Fibroblast of pulmonary artery (primary cell): ENCODE measurements at regions not wholly inside any gene's neighbourhood (a gene's known extent, or its start where the extent isn't known, plus 50 kb on each side); places are given as distances from the start of the nearest gene placed in this dataset.

ENCODE experiments used
- DNase-seq: peaks from one replicate; pipeline ENCODE4 v3.0.0-alpha.2; 2010; ENCODE audit warnings: low read depth
- H3K4me3 ChIP-seq: replicated peaks from 2 replicates; pipeline ENCODE4 v1.5.1; 2011; ENCODE audit warnings: low read depth, mild to moderate bottlenecking, control low read depth, low read length, moderate library complexity
- CTCF ChIP-seq: IDR thresholded peaks from 2 replicates; pipeline ENCODE4 v1.5.1; 2011; ENCODE audit warnings: mild to moderate bottlenecking, control low read depth, low read length, inconsistent platforms; ENCODE audit errors: missing control alignments

- TF ChIP-seq CTCF = no peak
- no peak for DNase-seq
- H3K4me3 ChIP-seq = no peak overlapping the region
Observed at GRCh38 chr6:84340422-84340821, 113.0 kb upstream of the CEP162 start.

- no peak for TF ChIP-seq CTCF
- no peak overlapping the region for H3K4me3 ChIP-seq
- DNase-seq = no peak
Observed at GRCh38 chr6:84333842-84334241, 106.4 kb upstream of the CEP162 start.

- no peak for TF ChIP-seq CTCF
- DNase-seq = no peak
- no peak overlapping the region for H3K4me3 ChIP-seq
Observed at GRCh38 chr6:84332139-84333034, 104.9 kb upstream of the CEP162 start.

GRCh38 chr6:84330325-84330724 is 102.9 kb upstream of the CEP162 start:
- DNase-seq = no peak
- no peak for TF ChIP-seq CTCF
- no peak overlapping the region for H3K4me3 ChIP-seq

GRCh38 chr6:84329516-84329915 is 102.1 kb upstream of the CEP162 start:
- no peak for DNase-seq
- no peak for TF ChIP-seq CTCF
- H3K4me3 ChIP-seq = no peak overlapping the region

- H3K4me3 ChIP-seq = no peak overlapping the region
- TF ChIP-seq CTCF = no peak
- DNase-seq = no peak
Observed at GRCh38 chr6:84329077-84329476, 101.6 kb upstream of the CEP162 start.

GRCh38 chr6:84317463-84317862 is 90.0 kb upstream of the CEP162 start:
- no peak for DNase-seq
- TF ChIP-seq CTCF = no peak
- no peak overlapping the region for H3K4me3 ChIP-seq
